Panc1 (cell line): ENCODE measurements at regions not wholly inside any gene's neighbourhood (a gene's known extent, or its start where the extent isn't known, plus 50 kb on each side); places are given as distances from the start of the nearest gene placed in this dataset.

Experiments
- ATAC-seq: fragments of 200-7000 bp; cut with Tn5 transposase; 2 replicates; pipeline ENCODE4 v1.9.1; 2020; ENCODE audit warnings: mild to moderate bottlenecking, moderate library complexity
- BruUV-seq: library from RNA; stranded (reverse); fragments of 400-500 nt; replicated peaks from 2 replicates; lab custom pipeline; 2021; lab: Mats Ljungman, UMichigan
- CTCF ChIA-PET: fragments of 300-600 bp; sonication (Branson Sonifier 250); formaldehyde crosslinking; loops from one replicate; lab custom pipeline; 2022; ENCODE audit warnings: antibody characterized with exemption; lab: Charles Lee
- POLR2A ChIA-PET: fragments of 300-600 bp; sonication (Branson Sonifier 250); formaldehyde crosslinking; loops from one replicate; lab custom pipeline; 2022; ENCODE audit warnings: antibody characterized with exemption; lab: Charles Lee
- DNase-seq: peaks from one replicate; pipeline ENCODE4 v3.0.0-alpha.2; 2010; ENCODE audit warnings: low read depth, low spot score
- H3K27ac ChIP-seq: 2 replicates; pipeline ENCODE4 v1.5.1; 2011; ENCODE audit warnings: mild to moderate bottlenecking, low read length, inconsistent platforms
- H3K27me3 ChIP-seq: fragments of 200-500 bp; sonication (Bioruptor generic); 2 replicates; pipeline ENCODE4 v1.6.0; 2014; ENCODE audit warnings: low read length, inconsistent platforms; ENCODE audit not compliant: control insufficient read depth, insufficient read depth
- H3K36me3 ChIP-seq: fragments of 200-500 bp; sonication (Bioruptor generic); 2 replicates; pipeline ENCODE4 v1.5.1; 2014; ENCODE audit warnings: inconsistent platforms, mild to moderate bottlenecking, low read length, moderate library complexity; ENCODE audit not compliant: control insufficient read depth, insufficient read depth
- H3K4me1 ChIP-seq: 2 replicates; pipeline ENCODE4 v1.5.1; 2011; ENCODE audit warnings: inconsistent platforms, mild to moderate bottlenecking, low read length, moderate library complexity; ENCODE audit not compliant: control insufficient read depth, insufficient read depth
- H3K4me3 ChIP-seq, 2 experiments: 2 replicates each; pipeline ENCODE4 v1.5.1; 2011 to 2012; ENCODE audit warnings: low read depth in 2 of 2, low read length in 2 of 2, mild to moderate bottlenecking in 2 of 2, inconsistent platforms in 1 of 2, moderate library complexity in 1 of 2
- H3K9me3 ChIP-seq: fragments of 200-500 bp; sonication (Bioruptor generic); 2 replicates; pipeline ENCODE4 v1.5.1; 2014; ENCODE audit warnings: low read depth, mild to moderate bottlenecking, inconsistent platforms, low read length, moderate library complexity; ENCODE audit not compliant: control insufficient read depth, insufficient read depth
- CTCF ChIP-seq: fragments of 450-650 bp; IDR thresholded peaks from 2 replicates; pipeline ENCODE4 v1.5.1; 2017; ENCODE audit warnings: mild to moderate bottlenecking
- POLR2AphosphoS5 ChIP-seq: IDR thresholded peaks from 2 replicates; pipeline ENCODE4 v1.6.1; 2012; ENCODE audit warnings: mild to moderate bottlenecking, low read depth, low read length, moderate library complexity
- REST ChIP-seq, 2 experiments: IDR thresholded peaks; 2 replicates each; pipeline ENCODE4 v1.6.1; 2011 to 2012; ENCODE audit warnings: low read depth in 2 of 2, control low read depth in 1 of 2, low read length in 1 of 2, mild to moderate bottlenecking in 1 of 2, moderate library complexity in 1 of 2; ENCODE audit not compliant: insufficient read depth in 1 of 2
- SIN3A ChIP-seq: IDR thresholded peaks from 2 replicates; pipeline ENCODE4 v1.6.1; 2012; ENCODE audit warnings: low read depth, mild to moderate bottlenecking, low read length, moderate library complexity, borderline replicate concordance; ENCODE audit not compliant: insufficient read depth
- TCF7L2 ChIP-seq: IDR thresholded peaks from 2 replicates; pipeline ENCODE4 v1.6.1; 2011; ENCODE audit warnings: mild to moderate bottlenecking, low read depth, low read length, inconsistent platforms
- in situ Hi-C: cut with HindIII; loops from 2 replicates; pipeline ENCODE4 v1.10.0; 2016; ENCODE audit warnings: low sequenced_read_pairs, low pct_unique_long_range_greater_than_20kb
- intact Hi-C: fragments of 100-400 bp; cut with micrococcal nuclease; formaldehyde crosslinking; loops from one replicate; pipeline ENCODE4 v1.10.0; 2022; ENCODE audit not compliant: unreplicated experiment

- no peak for ATAC-seq
- H3K36me3 ChIP-seq, result no peaks in the 10 kb centered on the region
- H3K4me1 ChIP-seq, result no peaks in the 10 kb centered on the region
- no peaks in the 10 kb centered on the region for H3K27me3 ChIP-seq
- BruUV-seq, result no TSS peak
- no peak overlapping the region for H3K27ac ChIP-seq
- ChIA-PET POLR2A (no interaction called here), CTCF (no interaction called here)
- in situ Hi-C loops (no loop called here), intact Hi-C loops (no loop called here)
- TF ChIP-seq CTCF (no peak), TCF7L2 (no peak), REST (IDR thresholded peaks at IDR 0.05; ENCODE audit: insufficient read depth in 1 of 2, low read depth in 2 of 2, low read length in 1 of 2) (no peak), SIN3A (no peak), POLR2AphosphoS5 (no peak)
- no peak overlapping the region for H3K4me3 ChIP-seq
- DNase-seq, result no peak
- H3K9me3 ChIP-seq, result no peaks in the 10 kb centered on the region
Measured at GRCh38 chr13:54913668-54914067, 1885.1 kb downstream of the OLFM4 start.

- ATAC-seq (no peak), DNase-seq (no peak)
- ChIA-PET CTCF (interaction anchor here (0.6 kb wide), 1 partner anchor 819 kb away, joined by 3 read pairs; no protein-coding TSS in a partner anchor), POLR2A (no interaction called here)
- Histone ChIP-seq H3K4me1 (no peaks in the 10 kb centered on the region), H3K4me3 (no peak overlapping the region), H3K9me3 (no peaks in the 10 kb centered on the region), H3K27me3 (no peaks in the 10 kb centered on the region), H3K27ac (no peak overlapping the region), H3K36me3 (no peaks in the 10 kb centered on the region)
- no peak for TF ChIP-seq REST (IDR thresholded peaks at IDR 0.05; ENCODE audit: insufficient read depth in 1 of 2, low read depth in 2 of 2, low read length in 1 of 2)
- no peak for TF ChIP-seq SIN3A
- no peak for TF ChIP-seq CTCF
- no peak for TF ChIP-seq TCF7L2
- no peak for TF ChIP-seq POLR2AphosphoS5
- BruUV-seq, result no TSS peak
- in situ Hi-C loops (no loop called here), intact Hi-C loops (no loop called here)
Measured at GRCh38 chr13:54927538-54927937, 1898.9 kb downstream of the OLFM4 start.
